ENCODE measurements at regions not wholly inside any gene's neighbourhood (a gene's known extent, or its start where the extent isn't known, plus 50 kb on each side); places are given as distances from the start of the nearest gene placed in this dataset.

GRCh38 chr2:185338104-185338503 is 400.5 kb upstream of the FSIP2 start:
- no peak overlapping the region for H2BK120ac ChIP-seq (replicated peaks; ENCODE audit: low read depth, low read length)
- no peak overlapping the region for H3K23ac ChIP-seq (ENCODE audit: insufficient read length)
- H3K27ac ChIP-seq (ENCODE audit: low read depth, low read length) = no peak overlapping the region
- no peaks in the 10 kb centered on the region for H3K9me3 ChIP-seq (ENCODE audit: insufficient read depth in 2 of 2, low read depth in 1 of 2, low read length in 1 of 2)
- 95% methylated on average over 2 of the region's 2 CpGs; no CpG with 5 or more reads in 1 of the 2 experiments for WGBS, 2 experiments (ENCODE audit: extremely low coverage in 1 of 2, insufficient coverage in 1 of 2, insufficient read length in 1 of 2, insufficient replicate concordance in 2 of 2, low coverage in 1 of 2, low lambda C conversion rate in 2 of 2, missing lambda C conversion rate in 1 of 2)
- H2BK12ac ChIP-seq (ENCODE audit: low read depth, low read length) = no peak overlapping the region
- H3K23me2 ChIP-seq (ENCODE audit: low read depth, low read length) = no peaks in the 10 kb centered on the region
- no peaks in the 10 kb centered on the region for H3K79me2 ChIP-seq (ENCODE audit: control insufficient read depth in 1 of 2, insufficient read depth in 2 of 2, low read length in 2 of 2)
- DNase-seq (ENCODE audit: low read depth in 1 of 2, low spot score in 2 of 2) (no peak), FAIRE-seq (no peak)
- no peak overlapping the region for H3K56ac ChIP-seq (replicated peaks; ENCODE audit: insufficient read length, low read depth, low read length)
- no peak overlapping the region for H3K4ac ChIP-seq (replicated peaks; ENCODE audit: insufficient read length, low read depth, low read length)
- H2BK15ac ChIP-seq (ENCODE audit: low read length) = no peak overlapping the region
- no peak overlapping the region for H2AFZ ChIP-seq (ENCODE audit: low read length)
- H3K27me3 ChIP-seq (replicated peaks in 1 of 4; ENCODE audit: control insufficient read depth in 3 of 4, extremely low read depth in 1 of 4, insufficient read depth in 3 of 4, low read length in 3 of 4) = no peaks in the 10 kb centered on the region
- no peak overlapping the region for H3K9ac ChIP-seq (replicated peaks in 1 of 4; ENCODE audit: extremely low read depth in 1 of 4, low read depth in 3 of 4, low read length in 3 of 4)
- H3K14ac ChIP-seq (ENCODE audit: insufficient read length) = no peak overlapping the region
- no peak overlapping the region for H3K18ac ChIP-seq (ENCODE audit: extremely low read depth, low read length)
- H3K36me3 ChIP-seq (ENCODE audit: control insufficient read depth in 2 of 4, insufficient read depth in 4 of 4, low read length in 3 of 4) = no peaks in the 10 kb centered on the region
- no peaks in the 10 kb centered on the region for H3K79me1 ChIP-seq (ENCODE audit: low read depth, low read length)
- H3K4me1 ChIP-seq (replicated peaks in 1 of 4; ENCODE audit: control insufficient read depth in 3 of 4, insufficient read depth in 4 of 4, low read length in 3 of 4) = no peaks in the 10 kb centered on the region
- no peak overlapping the region for H2BK5ac ChIP-seq (ENCODE audit: low read depth, low read length)
- ChIA-PET POLR2A (ENCODE audit: partially characterized antibody) (no interaction called here), CTCF (ENCODE audit: partially characterized antibody) (interaction anchor here (0.6 to 3.1 kb wide), 15 partner anchors 8 to 1292 kb away, joined by 3 to 47 read pairs (median 5); partner anchors contain the start of gene FSIP2)
- H4K5ac ChIP-seq (ENCODE audit: insufficient read length, low read depth, low read length) = no peak overlapping the region
- no peaks in the 10 kb centered on the region for H4K20me1 ChIP-seq (replicated peaks in 1 of 2; ENCODE audit: control insufficient read depth in 1 of 2, insufficient read depth in 2 of 2, low read length in 2 of 2)
- no peak overlapping the region for H4K91ac ChIP-seq (replicated peaks; ENCODE audit: insufficient read length, low read length)
- H2AK5ac ChIP-seq (ENCODE audit: low read depth, low read length) = no peak overlapping the region
- no peak overlapping the region for H2BK20ac ChIP-seq (ENCODE audit: low read length)
- no peak overlapping the region for H3K4me2 ChIP-seq (ENCODE audit: insufficient read depth in 1 of 2, low read depth in 2 of 2, low read length in 2 of 2)
- no peak overlapping the region for H4K8ac ChIP-seq (ENCODE audit: extremely low read depth, insufficient read depth, low read length)
- H3K4me3 ChIP-seq (ENCODE audit: extremely low read depth in 1 of 4, insufficient read depth in 2 of 4, low read depth in 3 of 4, low read length in 4 of 4) = no peak overlapping the region
- TF ChIP-seq ZNF274 (IDR thresholded peaks at IDR 0.05; ENCODE audit: borderline replicate concordance, extremely low read depth, low read length) (no peak), TAF7 (optimal IDR thresholded peaks at IDR 0.05; ENCODE audit: borderline replicate concordance, low read depth, low read length) (no peak), CBX8 (IDR thresholded peaks at IDR 0.05; ENCODE audit: borderline replicate concordance, low read depth, low read length) (no peak), POLR2AphosphoS5 (IDR thresholded peaks at IDR 0.05; ENCODE audit: low read depth, low read length) (no peak), EGR1 (IDR thresholded peaks at IDR 0.05; ENCODE audit: borderline replicate concordance, low read depth, low read length) (no peak), SAP30 (IDR thresholded peaks at IDR 0.05; ENCODE audit: insufficient read depth, insufficient replicate concordance, low read length) (no peak), NANOG (IDR thresholded peaks at IDR 0.05; ENCODE audit: insufficient read depth, low read depth, low read length, poor library complexity, severe bottlenecking) (no peak), YY1 (IDR thresholded peaks at IDR 0.05; ENCODE audit: low read depth, low read length) (no peak)

Measured in H1 (cell line).